ENCODE measurements at regions not wholly inside any gene's neighbourhood (a gene's known extent, or its start where the extent isn't known, plus 50 kb on each side); places are given as distances from the start of the nearest gene placed in this dataset.

DNA sequence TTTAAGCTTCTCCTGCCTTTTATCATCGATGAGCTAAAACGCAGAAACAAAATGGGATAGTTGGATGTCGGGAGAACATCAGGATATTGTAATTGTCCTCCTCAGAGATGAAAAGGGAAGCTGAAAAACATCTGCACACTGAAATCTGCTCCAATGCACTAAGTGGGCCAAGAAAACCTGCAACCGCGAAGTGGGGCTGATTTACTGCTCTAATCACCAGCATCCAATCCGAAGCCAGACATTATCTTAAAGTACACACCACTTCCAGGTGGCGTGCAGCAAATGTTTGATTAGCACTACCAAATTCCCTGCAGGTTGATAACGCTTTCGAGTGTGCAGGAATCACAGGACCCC is 230.3 kb upstream of the SLC14A2 start:
- Mint-ChIP-seq H3K4me1 (peaks cover 3% of the 10 kb centered on the region), H3K4me3 (no peak overlapping the region), H3K36me3 (no peaks in the 10 kb centered on the region), H3K27me3 (peaks cover 38% of the 10 kb centered on the region), H3K9me3 (ENCODE audit: low read depth) (no peaks in the 10 kb centered on the region), H3K27ac (no peak overlapping the region)
- ATAC-seq (no peak), DNase-seq (no peak)
- CTCF ChIA-PET, result interaction anchor here (0.9 to 1.7 kb wide), 6 partner anchors 88 to 1765 kb away, joined by 3 to 6 read pairs (median 4); no protein-coding TSS in a partner anchor

DNA sequence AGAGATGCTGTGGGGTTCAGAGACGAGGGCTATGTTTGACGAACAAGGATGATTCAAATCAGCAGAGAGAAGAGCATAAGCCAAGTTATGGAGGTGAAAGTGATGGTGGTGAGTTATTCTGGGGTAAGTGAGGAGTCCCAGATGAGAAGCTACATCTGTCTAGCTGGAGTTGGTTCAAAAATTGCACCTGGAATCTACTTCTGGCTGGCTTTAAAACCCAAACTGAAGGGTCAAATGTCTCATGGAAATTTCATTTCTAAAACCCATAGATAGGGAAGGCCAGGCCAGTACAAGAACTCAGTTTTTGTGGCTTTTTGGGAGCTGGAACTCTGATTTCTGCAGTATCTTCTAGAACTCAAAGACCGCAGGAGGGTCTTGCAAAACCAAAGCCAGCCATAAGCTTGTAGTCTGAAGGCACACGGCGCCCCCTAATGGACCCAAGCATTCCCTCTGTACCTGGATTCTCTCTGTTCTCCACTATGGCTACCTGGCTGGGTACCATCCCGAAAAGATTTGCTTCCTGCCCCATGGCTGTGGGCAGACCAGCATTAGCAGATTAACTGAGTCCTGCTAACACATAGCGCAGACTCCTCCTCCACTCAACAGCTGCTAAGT is 229.1 kb upstream of the SLC14A2 start:
- no peak for ATAC-seq
- DNase-seq, result no peak
- Mint-ChIP-seq H3K27me3 (peaks cover 38% of the 10 kb centered on the region), H3K9me3 (ENCODE audit: low read depth) (no peaks in the 10 kb centered on the region), H3K4me3 (no peak overlapping the region), H3K27ac (no peak overlapping the region), H3K4me1 (peaks cover 3% of the 10 kb centered on the region), H3K36me3 (no peaks in the 10 kb centered on the region)
- CTCF ChIA-PET, result interaction anchor here (0.6 to 1.7 kb wide), 7 partner anchors 11 to 1767 kb away, joined by 3 to 6 read pairs (median 4); no protein-coding TSS in a partner anchor

DNA sequence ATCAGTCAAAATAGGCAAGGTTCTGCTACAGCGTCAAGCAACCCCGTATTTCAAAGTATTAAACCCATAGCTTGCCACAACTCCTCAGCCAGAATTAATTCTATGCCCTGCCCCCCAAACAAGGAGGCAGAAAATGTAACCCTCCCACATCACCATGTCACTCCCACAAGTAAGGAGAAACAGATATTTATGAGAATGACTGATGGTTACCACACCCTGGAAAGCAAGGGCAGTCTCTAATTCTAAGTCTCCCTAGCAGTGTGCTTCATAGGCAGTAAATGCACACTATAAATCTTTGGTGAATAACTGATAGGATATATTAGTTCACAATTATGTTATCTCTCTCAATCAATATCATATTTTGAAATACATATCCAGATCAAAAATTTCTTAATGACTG is 228.0 kb upstream of the SLC14A2 start:
- ATAC-seq, result no peak
- DNase-seq, result no peak
- H3K9me3 Mint-ChIP-seq (ENCODE audit: low read depth), result no peaks in the 10 kb centered on the region
- no peak overlapping the region for H3K27ac Mint-ChIP-seq
- CTCF ChIA-PET, result no interaction called here
- no peaks in the 10 kb centered on the region for H3K4me1 Mint-ChIP-seq
- H3K4me3 Mint-ChIP-seq, result no peak overlapping the region
- H3K36me3 Mint-ChIP-seq, result no peaks in the 10 kb centered on the region
- H3K27me3 Mint-ChIP-seq, result peaks cover 45% of the 10 kb centered on the region

DNA sequence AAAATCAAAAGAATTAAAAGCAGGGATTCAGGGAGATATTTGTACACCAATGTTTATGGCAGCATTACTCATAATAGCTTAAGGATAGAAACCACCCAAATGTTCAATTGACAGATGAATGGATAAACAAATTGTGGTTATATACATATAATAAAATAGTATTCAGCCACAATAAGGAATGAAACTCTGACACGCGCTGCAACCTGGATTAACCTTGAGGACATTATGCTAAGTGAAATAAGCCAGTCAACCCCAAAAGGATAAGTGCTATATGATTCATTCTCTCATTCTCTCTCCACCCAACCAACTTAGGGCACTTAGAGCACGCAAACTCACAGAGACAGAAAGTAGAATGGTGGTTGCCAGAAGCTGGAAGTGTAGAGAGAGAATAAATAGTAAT is 216.8 kb upstream of the SLC14A2 start:
- Mint-ChIP-seq H3K9me3 (ENCODE audit: low read depth) (no peaks in the 10 kb centered on the region), H3K4me1 (no peaks in the 10 kb centered on the region), H3K27ac (no peak overlapping the region), H3K36me3 (no peaks in the 10 kb centered on the region), H3K27me3 (peaks cover 25% of the 10 kb centered on the region), H3K4me3 (no peak overlapping the region)
- ATAC-seq, result no peak
- no peak for DNase-seq
- CTCF ChIA-PET, result no interaction called here

DNA sequence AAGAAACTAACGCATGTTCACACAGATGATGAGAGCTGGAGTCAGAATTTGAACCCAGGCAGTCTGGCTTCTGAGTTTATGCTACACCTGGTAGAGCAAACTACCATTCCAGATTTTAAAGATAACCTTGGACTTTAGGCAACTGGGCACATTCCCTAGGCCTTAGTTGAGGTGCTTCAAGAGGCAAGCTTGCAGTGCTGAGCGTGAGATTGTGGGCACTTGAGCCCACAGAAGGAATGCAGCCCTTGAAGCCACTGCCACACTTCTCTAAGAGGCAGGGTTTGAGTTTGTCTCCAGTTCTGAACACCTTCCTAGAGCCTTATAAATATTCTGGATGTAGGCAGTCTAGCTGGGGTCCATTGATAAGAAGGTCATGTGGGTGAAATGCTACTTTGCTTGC is 216.1 kb upstream of the SLC14A2 start:
- CTCF ChIA-PET, result no interaction called here
- Mint-ChIP-seq H3K4me1 (no peaks in the 10 kb centered on the region), H3K4me3 (no peak overlapping the region), H3K9me3 (ENCODE audit: low read depth) (no peaks in the 10 kb centered on the region), H3K27ac (no peak overlapping the region), H3K27me3 (peaks cover 24% of the 10 kb centered on the region), H3K36me3 (no peaks in the 10 kb centered on the region)
- ATAC-seq (no peak), DNase-seq (no peak)

DNA sequence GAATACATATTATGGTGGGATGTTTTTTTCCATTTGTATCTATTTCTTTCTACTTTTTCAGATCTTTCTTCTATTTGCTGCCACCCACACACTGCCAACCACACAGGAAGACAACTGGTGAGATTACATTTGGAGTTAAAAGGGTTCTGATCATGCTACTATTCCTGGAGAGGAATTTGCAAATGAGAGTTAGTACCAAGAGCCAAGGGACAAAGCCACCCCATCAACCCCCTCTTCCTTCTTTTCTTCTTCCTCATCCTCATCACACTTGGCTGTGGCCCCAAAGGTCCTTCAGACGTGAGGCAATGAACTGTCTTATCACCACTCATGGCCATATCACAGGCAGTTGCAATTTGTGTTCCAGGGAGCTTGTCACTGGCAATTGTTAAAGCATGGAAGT is 215.6 kb upstream of the SLC14A2 start:
- H3K36me3 Mint-ChIP-seq, result no peaks in the 10 kb centered on the region
- ATAC-seq, result no peak
- H3K4me3 Mint-ChIP-seq, result no peak overlapping the region
- CTCF ChIA-PET, result no interaction called here
- H3K4me1 Mint-ChIP-seq, result no peaks in the 10 kb centered on the region
- peaks cover 23% of the 10 kb centered on the region for H3K27me3 Mint-ChIP-seq
- H3K27ac Mint-ChIP-seq, result no peak overlapping the region
- no peak for DNase-seq
- H3K9me3 Mint-ChIP-seq (ENCODE audit: low read depth), result no peaks in the 10 kb centered on the region

DNA sequence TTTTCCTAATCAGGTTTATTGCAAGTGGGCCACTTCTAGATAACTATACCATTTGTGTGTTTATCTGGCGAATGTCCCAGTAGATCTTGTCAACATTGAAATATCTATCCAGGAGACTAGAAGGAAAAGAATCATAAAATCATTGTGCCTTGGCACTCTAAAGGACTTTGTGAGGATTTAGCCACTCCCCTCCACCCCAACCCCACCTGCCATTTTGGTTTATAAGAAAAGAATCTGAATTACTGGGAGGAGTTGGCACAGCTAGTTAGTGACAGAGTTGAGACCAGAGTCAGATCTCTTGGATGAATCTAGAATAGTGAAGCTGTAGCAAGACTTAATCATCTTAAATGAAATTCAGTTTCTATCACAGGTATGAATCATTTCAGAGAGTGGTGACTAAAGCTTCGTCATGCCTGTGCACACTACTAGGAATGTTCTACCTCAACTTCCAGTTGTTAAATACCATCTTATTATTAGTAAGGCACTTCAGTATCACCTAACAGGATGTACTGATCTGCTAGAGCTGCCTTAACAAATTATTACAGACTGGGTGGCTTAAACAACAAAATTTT is 212.7 kb upstream of the SLC14A2 start:
- Mint-ChIP-seq H3K27me3 (peaks cover 9% of the 10 kb centered on the region), H3K36me3 (no peaks in the 10 kb centered on the region), H3K27ac (no peak overlapping the region), H3K4me3 (no peak overlapping the region), H3K4me1 (no peaks in the 10 kb centered on the region), H3K9me3 (ENCODE audit: low read depth) (no peaks in the 10 kb centered on the region)
- no peak for ATAC-seq
- CTCF ChIA-PET, result no interaction called here
- no peak for DNase-seq

DNA sequence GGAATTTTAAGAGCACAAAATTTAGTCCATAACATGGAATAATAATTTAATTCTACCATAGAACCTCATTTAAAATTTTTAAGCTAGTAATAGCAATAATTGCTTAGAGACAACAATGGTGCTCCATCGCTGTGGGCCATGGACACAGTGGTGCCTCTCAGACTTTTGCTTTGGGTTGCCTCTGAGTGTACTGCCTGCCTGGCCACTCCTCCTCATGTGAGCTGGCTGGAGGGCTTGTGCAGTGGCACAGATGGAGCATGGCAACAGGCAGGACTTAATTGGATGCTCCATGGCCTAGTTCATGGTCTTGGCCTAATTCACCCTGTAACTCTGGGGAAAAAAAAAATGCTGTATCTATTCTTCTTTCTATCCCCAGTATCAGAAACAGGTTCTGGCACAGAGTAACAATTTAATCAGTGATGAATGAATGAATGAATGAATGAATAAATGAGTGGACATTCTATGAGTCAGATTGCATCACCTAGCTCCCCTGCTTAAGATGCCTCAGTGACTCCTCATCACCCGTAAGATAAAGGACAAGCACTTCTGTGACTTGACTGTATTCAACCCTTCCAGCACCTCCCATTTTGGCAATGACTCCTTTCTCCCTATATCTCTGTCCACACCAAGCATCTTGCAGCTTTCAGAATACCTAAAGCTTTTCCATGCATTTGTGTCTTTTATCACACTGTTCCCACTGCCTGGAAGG is 211.8 kb upstream of the SLC14A2 start:
- Mint-ChIP-seq H3K36me3 (no peaks in the 10 kb centered on the region), H3K4me3 (no peak overlapping the region), H3K4me1 (no peaks in the 10 kb centered on the region), H3K9me3 (ENCODE audit: low read depth) (no peaks in the 10 kb centered on the region), H3K27ac (no peak overlapping the region), H3K27me3 (peaks cover 6% of the 10 kb centered on the region)
- CTCF ChIA-PET, result no interaction called here
- ATAC-seq (no peak), DNase-seq (no peak)

DNA sequence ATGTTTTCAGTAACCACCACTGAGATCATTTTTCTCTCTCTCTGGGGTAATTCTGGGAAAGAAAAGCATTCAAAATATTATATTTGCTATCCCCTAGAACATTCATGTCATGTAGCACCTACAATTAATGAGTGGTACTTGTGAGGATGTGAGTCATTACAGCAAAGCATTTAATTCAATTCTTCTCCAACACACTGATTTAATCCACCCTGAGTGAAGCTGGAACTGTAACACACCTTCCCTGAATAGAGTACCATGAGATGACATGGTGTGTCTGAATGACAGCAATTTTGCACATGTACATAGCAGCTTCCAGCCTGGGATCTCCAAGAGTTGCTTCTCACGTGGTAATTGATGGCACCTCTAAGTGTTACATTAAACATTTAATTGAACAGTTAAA is 207.1 kb upstream of the SLC14A2 start:
- Mint-ChIP-seq H3K27ac (no peak overlapping the region), H3K4me1 (no peaks in the 10 kb centered on the region), H3K27me3 (peaks cover 6% of the 10 kb centered on the region), H3K36me3 (no peaks in the 10 kb centered on the region), H3K9me3 (ENCODE audit: low read depth) (no peaks in the 10 kb centered on the region), H3K4me3 (no peak overlapping the region)
- ATAC-seq (no peak), DNase-seq (no peak)
- CTCF ChIA-PET, result no interaction called here

DNA sequence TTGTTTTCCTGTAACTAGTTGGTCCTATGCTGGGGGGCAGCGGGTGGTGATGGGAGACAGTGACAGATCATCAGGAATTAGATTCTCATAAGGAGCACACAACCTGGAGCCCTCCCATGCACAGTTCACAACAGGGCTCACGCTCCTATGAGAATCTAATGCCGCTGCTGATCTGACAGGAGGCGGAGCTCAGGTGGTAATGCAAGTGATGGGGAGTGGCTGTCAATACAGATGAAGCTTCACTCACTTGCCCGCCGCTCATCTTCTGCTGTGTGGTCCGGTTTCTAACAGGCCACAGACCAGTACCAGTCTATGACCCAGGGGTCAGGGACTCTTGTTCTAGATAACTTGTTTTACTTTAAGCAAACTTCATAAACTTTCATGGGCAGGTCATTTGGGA is 205.3 kb upstream of the SLC14A2 start:
- no peak for ATAC-seq
- Mint-ChIP-seq H3K4me1 (no peaks in the 10 kb centered on the region), H3K27me3 (peaks cover 6% of the 10 kb centered on the region), H3K4me3 (no peak overlapping the region), H3K27ac (no peak overlapping the region), H3K9me3 (ENCODE audit: low read depth) (no peaks in the 10 kb centered on the region), H3K36me3 (no peaks in the 10 kb centered on the region)
- CTCF ChIA-PET, result no interaction called here
- DNase-seq, result no peak

DNA sequence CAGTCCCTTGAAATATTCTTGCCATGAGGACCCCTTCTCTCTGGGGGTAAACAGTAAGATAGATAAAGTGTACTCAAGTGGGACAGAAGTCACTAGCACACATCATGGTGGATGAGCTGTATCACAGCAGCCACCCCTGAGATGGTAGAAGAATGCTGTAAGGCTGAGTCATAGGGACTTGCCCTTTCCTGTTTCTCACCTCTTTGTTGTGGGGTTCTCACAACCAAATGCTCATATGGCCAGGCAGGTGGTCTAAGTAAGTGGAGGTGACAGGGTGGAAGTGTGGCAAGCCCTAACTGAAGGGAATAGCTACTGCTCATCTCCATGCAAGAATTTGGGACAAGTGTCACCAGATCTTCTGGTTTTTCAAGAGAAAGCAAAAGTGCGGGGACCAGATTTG is 202.7 kb upstream of the SLC14A2 start:
- Mint-ChIP-seq H3K27me3 (peaks cover 2% of the 10 kb centered on the region), H3K4me3 (no peak overlapping the region), H3K27ac (no peak overlapping the region), H3K36me3 (no peaks in the 10 kb centered on the region), H3K4me1 (no peaks in the 10 kb centered on the region), H3K9me3 (ENCODE audit: low read depth) (no peaks in the 10 kb centered on the region)
- CTCF ChIA-PET, result no interaction called here
- DNase-seq, result no peak
- no peak for ATAC-seq

DNA sequence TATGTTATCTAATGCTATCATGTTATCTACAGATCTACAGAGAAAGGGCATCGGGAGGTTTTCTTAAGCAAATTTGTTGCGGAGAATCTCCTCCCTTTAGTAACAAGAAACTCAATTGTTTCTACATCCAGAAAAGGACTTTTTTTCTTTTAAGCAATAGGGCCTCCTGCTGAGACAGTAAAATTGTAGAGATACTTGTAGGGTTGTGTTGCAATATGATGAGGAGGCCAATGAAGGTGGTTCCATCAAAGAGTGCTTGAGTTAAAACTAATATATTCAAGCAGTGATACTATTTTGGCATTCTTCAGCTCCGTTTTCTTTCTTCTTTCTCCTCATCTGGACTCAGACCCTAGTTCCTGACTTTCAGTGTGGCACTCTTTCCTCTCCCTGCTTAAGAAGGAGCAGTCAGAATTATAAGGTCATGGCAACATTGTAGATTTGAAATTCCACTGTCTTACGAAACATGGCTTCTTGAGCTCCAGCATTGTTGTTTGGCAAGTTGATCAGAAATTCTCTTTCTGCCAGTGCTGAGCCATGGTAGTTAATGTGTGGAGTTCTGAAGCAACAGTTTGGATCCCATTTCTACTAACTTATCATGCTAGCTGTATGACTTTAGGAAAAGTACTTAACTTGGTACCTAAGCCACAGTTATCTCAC is 202.0 kb upstream of the SLC14A2 start:
- Mint-ChIP-seq H3K4me3 (no peak overlapping the region), H3K27me3 (peaks cover 2% of the 10 kb centered on the region), H3K9me3 (ENCODE audit: low read depth) (no peaks in the 10 kb centered on the region), H3K27ac (no peak overlapping the region), H3K4me1 (no peaks in the 10 kb centered on the region), H3K36me3 (no peaks in the 10 kb centered on the region)
- ATAC-seq, result no peak
- CTCF ChIA-PET, result no interaction called here
- DNase-seq, result no peak

DNA sequence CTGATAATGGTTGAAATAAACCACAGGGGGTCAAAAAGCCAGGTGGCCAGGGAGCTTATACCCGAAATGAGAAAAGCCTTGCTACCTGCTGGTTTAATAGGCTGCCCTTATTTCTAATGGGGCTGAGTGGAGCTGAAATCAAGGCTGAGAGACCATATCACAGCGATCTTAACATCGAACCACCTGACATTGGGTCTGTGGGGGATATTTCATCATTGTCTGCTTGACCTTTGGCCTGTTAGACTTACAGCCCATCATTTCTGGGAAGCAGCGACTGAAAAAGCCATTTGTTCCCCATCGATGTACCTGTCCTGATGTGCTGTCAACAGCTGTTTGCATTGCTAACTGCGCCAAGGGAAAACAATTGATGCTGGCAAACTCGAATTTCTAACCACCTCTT is 199.7 kb upstream of the SLC14A2 start:
- Mint-ChIP-seq H3K27ac (no peak overlapping the region), H3K27me3 (peaks cover 2% of the 10 kb centered on the region), H3K36me3 (no peaks in the 10 kb centered on the region), H3K4me3 (no peak overlapping the region), H3K9me3 (ENCODE audit: low read depth) (no peaks in the 10 kb centered on the region), H3K4me1 (no peaks in the 10 kb centered on the region)
- CTCF ChIA-PET, result no interaction called here
- ATAC-seq (no peak), DNase-seq (no peak)

DNA sequence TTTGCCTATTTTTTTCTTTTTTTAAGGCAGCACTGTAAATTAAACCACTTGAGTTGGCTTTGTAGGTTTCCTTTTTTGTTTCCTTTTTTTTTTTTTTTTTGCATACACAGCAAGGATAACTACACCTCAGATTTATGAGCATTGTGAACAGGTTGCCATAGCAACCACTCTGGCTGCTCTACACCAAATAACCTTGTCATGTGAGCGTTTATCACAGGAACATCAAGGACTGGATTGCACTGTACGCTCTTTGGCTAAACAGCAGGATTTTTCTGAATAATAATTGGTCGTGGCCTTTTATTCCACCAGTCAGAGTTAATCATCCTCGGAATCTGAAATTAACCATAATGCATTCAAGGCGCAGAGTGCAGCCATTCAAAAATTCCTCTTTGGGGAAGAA is 199.1 kb upstream of the SLC14A2 start:
- Mint-ChIP-seq H3K4me1 (no peaks in the 10 kb centered on the region), H3K27me3 (peaks cover 2% of the 10 kb centered on the region), H3K9me3 (ENCODE audit: low read depth) (no peaks in the 10 kb centered on the region), H3K36me3 (no peaks in the 10 kb centered on the region), H3K27ac (no peak overlapping the region), H3K4me3 (no peak overlapping the region)
- DNase-seq (no peak), ATAC-seq (no peak)
- CTCF ChIA-PET, result no interaction called here

All from activated CD8-positive, alpha-beta memory T cell treated with anti-CD3 and anti-CD28 coated beads, Interleukin-2, amount 10 ng/mL, durations not matched to agents 7 days and 5 days (primary cell).